ENCODE measurements at regions not wholly inside any gene's neighbourhood (a gene's known extent, or its start where the extent isn't known, plus 50 kb on each side); places are given as distances from the start of the nearest gene placed in this dataset.

DNA sequence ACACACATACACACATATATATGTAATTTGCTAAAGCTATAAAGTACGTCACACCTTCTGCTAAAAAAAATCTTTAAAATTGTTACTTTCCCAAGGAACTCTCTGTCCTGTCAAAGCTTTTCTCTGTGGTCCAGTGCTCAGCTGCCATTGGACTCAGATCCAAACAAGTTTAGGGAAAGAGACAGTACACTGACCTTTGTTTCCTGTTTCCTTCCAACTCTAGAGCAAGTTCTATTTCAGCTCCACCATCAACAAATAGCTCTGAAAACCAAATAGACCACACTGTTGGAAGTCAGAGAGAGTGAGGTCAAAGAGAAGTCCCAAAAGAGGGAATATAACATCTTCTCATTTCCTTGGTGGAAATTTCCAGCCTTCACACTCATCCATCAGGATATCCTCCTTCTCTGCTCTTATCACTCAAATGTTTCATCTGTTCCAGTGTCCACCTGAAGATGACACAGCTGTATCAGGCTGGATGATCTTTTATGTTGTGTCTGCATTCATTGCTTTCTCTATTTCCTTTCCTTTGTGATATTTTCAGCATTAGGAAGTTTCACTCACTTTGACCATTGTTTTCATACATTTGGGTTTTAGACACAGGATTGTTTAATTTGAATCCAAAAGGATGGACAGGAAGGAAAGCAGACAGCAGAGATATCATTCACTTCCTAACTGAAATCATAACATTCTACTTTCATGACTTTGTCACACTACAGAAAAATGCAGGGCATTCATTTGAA is 192.3 kb upstream of the NT5C1B start:
- Histone ChIP-seq H3K36me3 (ENCODE audit: insufficient read depth) (no peaks in the 10 kb centered on the region), H3K27ac (no peak overlapping the region), H3K27me3 (ENCODE audit: insufficient read depth, low read depth) (no peaks in the 10 kb centered on the region), H4K20me1 (ENCODE audit: insufficient read depth) (no peaks in the 10 kb centered on the region), H2AFZ (ENCODE audit: low read depth) (no peak overlapping the region), H3K4me1 (ENCODE audit: low read depth, poor library complexity, severe bottlenecking) (no peaks in the 10 kb centered on the region), H3K4me2 (no peak overlapping the region), H3K9ac (no peak overlapping the region), H3K79me2 (ENCODE audit: insufficient read depth, low read depth) (no peaks in the 10 kb centered on the region), H3K4me3 (IDR thresholded peaks at IDR 0.05; ENCODE audit: insufficient read depth, low read depth, low read length) (no peak overlapping the region)
- TF ChIP-seq, protein P1, sequence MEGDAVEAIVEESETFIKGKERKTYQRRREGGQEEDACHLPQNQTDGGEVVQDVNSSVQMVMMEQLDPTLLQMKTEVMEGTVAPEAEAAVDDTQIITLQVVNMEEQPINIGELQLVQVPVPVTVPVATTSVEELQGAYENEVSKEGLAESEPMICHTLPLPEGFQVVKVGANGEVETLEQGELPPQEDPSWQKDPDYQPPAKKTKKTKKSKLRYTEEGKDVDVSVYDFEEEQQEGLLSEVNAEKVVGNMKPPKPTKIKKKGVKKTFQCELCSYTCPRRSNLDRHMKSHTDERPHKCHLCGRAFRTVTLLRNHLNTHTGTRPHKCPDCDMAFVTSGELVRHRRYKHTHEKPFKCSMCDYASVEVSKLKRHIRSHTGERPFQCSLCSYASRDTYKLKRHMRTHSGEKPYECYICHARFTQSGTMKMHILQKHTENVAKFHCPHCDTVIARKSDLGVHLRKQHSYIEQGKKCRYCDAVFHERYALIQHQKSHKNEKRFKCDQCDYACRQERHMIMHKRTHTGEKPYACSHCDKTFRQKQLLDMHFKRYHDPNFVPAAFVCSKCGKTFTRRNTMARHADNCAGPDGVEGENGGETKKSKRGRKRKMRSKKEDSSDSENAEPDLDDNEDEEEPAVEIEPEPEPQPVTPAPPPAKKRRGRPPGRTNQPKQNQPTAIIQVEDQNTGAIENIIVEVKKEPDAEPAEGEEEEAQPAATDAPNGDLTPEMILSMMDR (conservative IDR thresholded peaks at IDR 0.05; ENCODE audit: low read depth, low read length): no peak

DNA sequence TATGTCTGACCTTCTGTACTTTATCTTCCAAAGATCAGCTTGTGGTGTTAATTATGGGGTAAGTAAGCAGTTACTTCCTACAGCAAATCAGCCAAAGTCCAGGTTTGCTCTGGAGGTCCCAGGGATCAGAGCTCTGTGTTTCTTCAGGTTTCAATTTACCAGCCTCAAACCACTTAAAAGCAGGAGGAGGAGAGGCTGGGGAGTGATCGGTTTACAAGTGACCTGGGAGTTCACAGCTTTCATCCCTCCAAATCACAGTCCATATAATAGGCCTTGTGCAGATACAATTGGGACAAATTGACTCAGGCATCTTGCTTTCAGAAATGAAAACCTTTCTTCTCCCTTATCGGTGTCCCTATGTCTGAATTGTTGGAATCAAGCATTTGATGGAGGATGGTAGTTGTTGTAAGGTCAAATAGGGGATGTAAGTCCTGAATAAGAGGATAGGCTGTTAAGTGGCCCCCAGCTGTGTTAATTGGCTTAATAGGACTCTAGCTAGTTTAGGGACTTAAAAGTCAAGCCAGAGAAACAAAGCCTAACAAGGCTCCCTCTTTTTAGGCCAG is 188.0 kb upstream of the NT5C1B start:
- Histone ChIP-seq H2AFZ (ENCODE audit: low read depth) (no peak overlapping the region), H3K4me1 (ENCODE audit: low read depth, poor library complexity, severe bottlenecking) (no peaks in the 10 kb centered on the region), H3K27me3 (ENCODE audit: insufficient read depth, low read depth) (no peaks in the 10 kb centered on the region), H4K20me1 (ENCODE audit: insufficient read depth) (no peaks in the 10 kb centered on the region), H3K9ac (no peak overlapping the region), H3K4me3 (IDR thresholded peaks at IDR 0.05; ENCODE audit: insufficient read depth, low read depth, low read length) (no peak overlapping the region), H3K27ac (no peak overlapping the region), H3K36me3 (ENCODE audit: insufficient read depth) (no peaks in the 10 kb centered on the region), H3K79me2 (ENCODE audit: insufficient read depth, low read depth) (no peaks in the 10 kb centered on the region), H3K4me2 (no peak overlapping the region)
- TF ChIP-seq, protein P1 (conservative IDR thresholded peaks at IDR 0.05; ENCODE audit: low read depth, low read length): no peak

GRCh38 chr2:18771212-18771611 is 181.8 kb upstream of the NT5C1B start:
- no peaks in the 10 kb centered on the region for H3K79me2 ChIP-seq (ENCODE audit: insufficient read depth, low read depth)
- H2AFZ ChIP-seq (ENCODE audit: low read depth): no peak overlapping the region
- no peaks in the 10 kb centered on the region for H4K20me1 ChIP-seq (ENCODE audit: insufficient read depth)
- no peaks in the 10 kb centered on the region for H3K27me3 ChIP-seq (ENCODE audit: insufficient read depth, low read depth)
- H3K4me1 ChIP-seq (ENCODE audit: low read depth, poor library complexity, severe bottlenecking): no peaks in the 10 kb centered on the region
- TF ChIP-seq, protein P1 (conservative IDR thresholded peaks at IDR 0.05; ENCODE audit: low read depth, low read length): no peak
- H3K27ac ChIP-seq: no peak overlapping the region
- no peak overlapping the region for H3K4me3 ChIP-seq (IDR thresholded peaks at IDR 0.05; ENCODE audit: insufficient read depth, low read depth, low read length)
- no peak overlapping the region for H3K9ac ChIP-seq
- H3K36me3 ChIP-seq (ENCODE audit: insufficient read depth): no peaks in the 10 kb centered on the region
- H3K4me2 ChIP-seq: no peak overlapping the region

- Histone ChIP-seq H3K79me2 (ENCODE audit: insufficient read depth, low read depth) (no peaks in the 10 kb centered on the region), H3K4me1 (ENCODE audit: low read depth, poor library complexity, severe bottlenecking) (no peaks in the 10 kb centered on the region), H3K27ac (no peak overlapping the region), H3K4me2 (no peak overlapping the region), H3K9ac (no peak overlapping the region), H2AFZ (ENCODE audit: low read depth) (no peak overlapping the region), H3K4me3 (IDR thresholded peaks at IDR 0.05; ENCODE audit: insufficient read depth, low read depth, low read length) (no peak overlapping the region), H3K36me3 (ENCODE audit: insufficient read depth) (no peaks in the 10 kb centered on the region), H4K20me1 (ENCODE audit: insufficient read depth) (no peaks in the 10 kb centered on the region), H3K27me3 (ENCODE audit: insufficient read depth, low read depth) (no peaks in the 10 kb centered on the region)
- TF ChIP-seq, protein P1 (conservative IDR thresholded peaks at IDR 0.05; ENCODE audit: low read depth, low read length): no peak
Observed at GRCh38 chr2:18763338-18763737, 174.0 kb upstream of the NT5C1B start.
